Liver (tissue), 3 donors: ENCODE measurements at regions not wholly inside any gene's neighbourhood (a gene's known extent, or its start where the extent isn't known, plus 50 kb on each side); places are given as distances from the start of the nearest gene placed in this dataset.

Source experiments
- EGR1 ChIP-seq, 2 donors: IDR thresholded peaks; 2 replicates each; pipeline ENCODE4 v1.6.1; 2016 to 2018; ENCODE audit warnings: antibody characterized with exemption in 2 of 2, low read depth in 2 of 2
- GABPA ChIP-seq, 2 donors: IDR thresholded peaks in 1 of 2; conservative IDR thresholded peaks in 1 of 2; 2 replicates each; pipeline ENCODE4 v1.6.1; 2016; ENCODE audit warnings: antibody characterized with exemption in 2 of 2, mild to moderate bottlenecking in 1 of 2, moderate library complexity in 1 of 2
- JUND ChIP-seq, 2 donors: IDR thresholded peaks; 2 replicates each; pipeline ENCODE4 v1.6.1; 2016; ENCODE audit warnings: antibody characterized with exemption in 2 of 2
- MAX ChIP-seq: IDR thresholded peaks from 2 replicates; pipeline ENCODE4 v1.6.1; 2016; ENCODE audit warnings: antibody characterized with exemption
- NR2F2 ChIP-seq: IDR thresholded peaks from 2 replicates; pipeline ENCODE4 v1.6.1; 2016; ENCODE audit warnings: antibody characterized with exemption
- RAD21 ChIP-seq, 2 donors: IDR thresholded peaks; 2 replicates each; pipeline ENCODE4 v1.6.1; 2016; ENCODE audit warnings: antibody characterized with exemption in 2 of 2, mild to moderate bottlenecking in 2 of 2
- SP1 ChIP-seq: IDR thresholded peaks from 2 replicates; pipeline ENCODE4 v1.6.1; 2018; ENCODE audit warnings: antibody characterized with exemption, mild to moderate bottlenecking
- TAF1 ChIP-seq: conservative IDR thresholded peaks from 2 replicates; pipeline ENCODE4 v1.6.1; 2016; ENCODE audit warnings: antibody characterized with exemption, mild to moderate bottlenecking
- YY1 ChIP-seq: IDR thresholded peaks from 2 replicates; pipeline ENCODE4 v1.6.1; 2016; ENCODE audit warnings: antibody characterized with exemption, mild to moderate bottlenecking
- ZBTB33 ChIP-seq: IDR thresholded peaks from 2 replicates; pipeline ENCODE4 v1.6.1; 2016; ENCODE audit warnings: antibody characterized with exemption
- TF ChIP-seq, protein P1 (sequence below): fragments of 150-350 bp; IDR thresholded peaks from 2 replicates; pipeline ENCODE4 v1.5.1; 2017; ENCODE audit warnings: improper control_type of control experiment, low read depth, low read length; ENCODE audit not compliant: missing input control
- TF ChIP-seq, protein P2 (sequence below): IDR thresholded peaks from 2 replicates; pipeline ENCODE4 v1.6.1; 2016; ENCODE audit warnings: antibody characterized with exemption, mild to moderate bottlenecking
- donor health status: healthy.
- donor health status: healthy.

DNA sequence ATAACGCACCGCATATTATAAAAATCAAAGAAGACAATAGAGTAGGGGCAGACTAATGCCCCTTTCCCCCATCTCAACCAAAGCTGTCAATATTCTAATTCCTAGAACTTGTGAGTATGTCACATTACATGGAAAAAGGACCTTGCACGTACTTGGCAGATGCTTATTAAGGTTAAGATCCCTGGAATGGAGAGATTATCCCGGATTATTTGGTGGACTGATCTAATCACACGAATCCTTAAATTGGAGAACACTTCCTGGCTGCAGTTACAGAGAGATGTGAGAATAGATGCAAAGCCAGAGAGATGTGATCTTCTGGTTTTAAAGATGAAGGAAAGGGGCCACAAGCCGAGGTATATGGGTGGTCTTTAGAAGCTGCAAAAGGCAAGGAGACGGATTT, 548.7 kb downstream of the SPRY1 start:
- TF ChIP-seq, protein P1, sequence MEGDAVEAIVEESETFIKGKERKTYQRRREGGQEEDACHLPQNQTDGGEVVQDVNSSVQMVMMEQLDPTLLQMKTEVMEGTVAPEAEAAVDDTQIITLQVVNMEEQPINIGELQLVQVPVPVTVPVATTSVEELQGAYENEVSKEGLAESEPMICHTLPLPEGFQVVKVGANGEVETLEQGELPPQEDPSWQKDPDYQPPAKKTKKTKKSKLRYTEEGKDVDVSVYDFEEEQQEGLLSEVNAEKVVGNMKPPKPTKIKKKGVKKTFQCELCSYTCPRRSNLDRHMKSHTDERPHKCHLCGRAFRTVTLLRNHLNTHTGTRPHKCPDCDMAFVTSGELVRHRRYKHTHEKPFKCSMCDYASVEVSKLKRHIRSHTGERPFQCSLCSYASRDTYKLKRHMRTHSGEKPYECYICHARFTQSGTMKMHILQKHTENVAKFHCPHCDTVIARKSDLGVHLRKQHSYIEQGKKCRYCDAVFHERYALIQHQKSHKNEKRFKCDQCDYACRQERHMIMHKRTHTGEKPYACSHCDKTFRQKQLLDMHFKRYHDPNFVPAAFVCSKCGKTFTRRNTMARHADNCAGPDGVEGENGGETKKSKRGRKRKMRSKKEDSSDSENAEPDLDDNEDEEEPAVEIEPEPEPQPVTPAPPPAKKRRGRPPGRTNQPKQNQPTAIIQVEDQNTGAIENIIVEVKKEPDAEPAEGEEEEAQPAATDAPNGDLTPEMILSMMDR = no peak
- TF ChIP-seq EGR1 (IDR thresholded peaks at IDR 0.05; ENCODE audit: low read depth in 2 of 2) (no peak), MAX (no peak), ZBTB33 (no peak), TAF1 (no peak), SP1 (no peak), GABPA (IDR thresholded peaks at IDR 0.05 in 1 of 2, conservative IDR thresholded peaks at IDR 0.05 in 1 of 2) (no peak), NR2F2 (no peak), JUND (IDR thresholded peaks at IDR 0.05) (no peak), YY1 (no peak), RAD21 (IDR thresholded peaks at IDR 0.05) (no peak)
- TF ChIP-seq, protein P2, sequence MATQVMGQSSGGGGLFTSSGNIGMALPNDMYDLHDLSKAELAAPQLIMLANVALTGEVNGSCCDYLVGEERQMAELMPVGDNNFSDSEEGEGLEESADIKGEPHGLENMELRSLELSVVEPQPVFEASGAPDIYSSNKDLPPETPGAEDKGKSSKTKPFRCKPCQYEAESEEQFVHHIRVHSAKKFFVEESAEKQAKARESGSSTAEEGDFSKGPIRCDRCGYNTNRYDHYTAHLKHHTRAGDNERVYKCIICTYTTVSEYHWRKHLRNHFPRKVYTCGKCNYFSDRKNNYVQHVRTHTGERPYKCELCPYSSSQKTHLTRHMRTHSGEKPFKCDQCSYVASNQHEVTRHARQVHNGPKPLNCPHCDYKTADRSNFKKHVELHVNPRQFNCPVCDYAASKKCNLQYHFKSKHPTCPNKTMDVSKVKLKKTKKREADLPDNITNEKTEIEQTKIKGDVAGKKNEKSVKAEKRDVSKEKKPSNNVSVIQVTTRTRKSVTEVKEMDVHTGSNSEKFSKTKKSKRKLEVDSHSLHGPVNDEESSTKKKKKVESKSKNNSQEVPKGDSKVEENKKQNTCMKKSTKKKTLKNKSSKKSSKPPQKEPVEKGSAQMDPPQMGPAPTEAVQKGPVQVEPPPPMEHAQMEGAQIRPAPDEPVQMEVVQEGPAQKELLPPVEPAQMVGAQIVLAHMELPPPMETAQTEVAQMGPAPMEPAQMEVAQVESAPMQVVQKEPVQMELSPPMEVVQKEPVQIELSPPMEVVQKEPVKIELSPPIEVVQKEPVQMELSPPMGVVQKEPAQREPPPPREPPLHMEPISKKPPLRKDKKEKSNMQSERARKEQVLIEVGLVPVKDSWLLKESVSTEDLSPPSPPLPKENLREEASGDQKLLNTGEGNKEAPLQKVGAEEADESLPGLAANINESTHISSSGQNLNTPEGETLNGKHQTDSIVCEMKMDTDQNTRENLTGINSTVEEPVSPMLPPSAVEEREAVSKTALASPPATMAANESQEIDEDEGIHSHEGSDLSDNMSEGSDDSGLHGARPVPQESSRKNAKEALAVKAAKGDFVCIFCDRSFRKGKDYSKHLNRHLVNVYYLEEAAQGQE = no peak
